Loucy (cell line): ENCODE measurements at regions not wholly inside any gene's neighbourhood (a gene's known extent, or its start where the extent isn't known, plus 50 kb on each side); places are given as distances from the start of the nearest gene placed in this dataset.

Experiments
- H2AFZ ChIP-seq: fragments of 200-600 bp; sonication (generic); 2 replicates; pipeline ENCODE4 v1.6.0; 2016; ENCODE audit warnings: antibody characterized with exemption, mild to moderate bottlenecking, low read length, moderate library complexity
- H3F3A ChIP-seq: fragments of 200-600 bp; 2 replicates; pipeline ENCODE4 v1.6.0; 2016; ENCODE audit warnings: antibody characterized with exemption, low read depth, mild to moderate bottlenecking
- H3K27me3 ChIP-seq: fragments of 200-600 bp; sonication (generic); 2 replicates; pipeline ENCODE4 v1.6.1; 2014; ENCODE audit warnings: low read length, mild to moderate bottlenecking; ENCODE audit not compliant: insufficient read depth, poor library complexity, severe bottlenecking
- H3K36me3 ChIP-seq: fragments of 200-600 bp; sonication (generic); 2 replicates; pipeline ENCODE4 v1.6.1; 2016; ENCODE audit warnings: low read length; ENCODE audit not compliant: insufficient read depth
- H3K4me1 ChIP-seq: fragments of 200-600 bp; sonication (generic); 2 replicates; pipeline ENCODE4 v1.5.1; 2014; ENCODE audit warnings: low read length, mild to moderate bottlenecking; ENCODE audit not compliant: insufficient read depth, poor library complexity, severe bottlenecking
- H3K4me2 ChIP-seq: fragments of 200-600 bp; sonication (generic); 2 replicates; pipeline ENCODE4 v1.6.0; 2014; ENCODE audit warnings: antibody characterized with exemption, low read length, low read depth, mild to moderate bottlenecking; ENCODE audit not compliant: poor library complexity, severe bottlenecking
- H3K4me3 ChIP-seq: fragments of 200-600 bp; sonication (generic); 2 replicates; pipeline ENCODE4 v1.5.1; 2014; ENCODE audit warnings: low read length, mild to moderate bottlenecking, mixed read lengths; ENCODE audit not compliant: poor library complexity, severe bottlenecking
- H3K79me2 ChIP-seq: fragments of 200-600 bp; sonication (generic); 2 replicates; pipeline ENCODE4 v1.6.1; 2014; ENCODE audit warnings: low read length; ENCODE audit not compliant: insufficient read depth
- H3K9ac ChIP-seq: fragments of 200-600 bp; sonication (generic); 2 replicates; pipeline ENCODE4 v1.6.0; 2014; ENCODE audit warnings: mild to moderate bottlenecking, low read depth, low read length, moderate library complexity; ENCODE audit not compliant: poor library complexity, severe bottlenecking
- H3K9me2 ChIP-seq: fragments of 200-600 bp; sonication (generic); replicated peaks from 2 replicates; pipeline ENCODE4 v1.6.1; 2016; ENCODE audit warnings: low read depth, low read length, mixed read lengths
- H3K9me3 ChIP-seq: fragments of 200-600 bp; sonication (generic); 2 replicates; pipeline ENCODE4 v1.6.1; 2014; ENCODE audit warnings: mild to moderate bottlenecking, antibody characterized with exemption, low read length, low read depth; ENCODE audit not compliant: insufficient read depth
- H4K20me1 ChIP-seq: fragments of 200-600 bp; sonication (generic); 2 replicates; pipeline ENCODE4 v1.6.0; 2014; ENCODE audit warnings: antibody characterized with exemption, low read length, mild to moderate bottlenecking; ENCODE audit not compliant: insufficient read depth, poor library complexity, severe bottlenecking
- EZH2phosphoT487 ChIP-seq: fragments of 200-600 bp; IDR thresholded peaks from 2 replicates; pipeline ENCODE4 v1.6.1; 2018; ENCODE audit warnings: antibody characterized with exemption, mild to moderate bottlenecking, moderate library complexity, borderline replicate concordance
- TF ChIP-seq, protein P1 (sequence below): fragments of 200-600 bp; sonication (generic); conservative IDR thresholded peaks from 2 replicates; pipeline ENCODE4 v1.5.1; 2014; ENCODE audit warnings: mild to moderate bottlenecking, antibody characterized with exemption, low read length

DNA sequence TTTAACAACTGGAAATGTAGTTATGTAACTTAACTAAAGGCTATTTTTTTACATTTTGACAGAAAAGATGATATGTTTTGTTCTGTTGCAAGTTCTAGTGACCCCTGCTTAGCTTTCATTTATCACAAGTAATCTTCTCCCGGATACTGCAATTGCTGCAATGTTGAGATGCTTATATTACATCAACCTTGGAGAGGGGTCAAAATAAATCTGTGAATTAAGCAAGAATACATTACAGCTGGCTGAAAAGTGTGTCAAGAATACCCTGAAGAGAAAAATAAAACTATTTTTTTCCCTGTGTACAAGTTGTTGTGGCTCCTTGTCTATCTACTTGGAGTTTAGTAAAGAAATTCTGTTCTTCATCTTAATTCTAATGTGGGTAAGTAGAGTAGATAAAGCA is 232.1 kb upstream of the GOLIM4 start:
- Histone ChIP-seq H2AFZ (no peak overlapping the region), H3K9me2 (no peaks in the 10 kb centered on the region), H3K9me3 (no peaks in the 10 kb centered on the region), H3K9ac (no peak overlapping the region), H4K20me1 (no peaks in the 10 kb centered on the region), H3K4me3 (no peak overlapping the region), H3K4me1 (no peaks in the 10 kb centered on the region), H3K27me3 (no peaks in the 10 kb centered on the region), H3K4me2 (no peak overlapping the region), H3F3A (no peaks in the 10 kb centered on the region), H3K79me2 (no peaks in the 10 kb centered on the region), H3K36me3 (no peaks in the 10 kb centered on the region)
- TF ChIP-seq EZH2phosphoT487 = no peak
- TF ChIP-seq, protein P1, sequence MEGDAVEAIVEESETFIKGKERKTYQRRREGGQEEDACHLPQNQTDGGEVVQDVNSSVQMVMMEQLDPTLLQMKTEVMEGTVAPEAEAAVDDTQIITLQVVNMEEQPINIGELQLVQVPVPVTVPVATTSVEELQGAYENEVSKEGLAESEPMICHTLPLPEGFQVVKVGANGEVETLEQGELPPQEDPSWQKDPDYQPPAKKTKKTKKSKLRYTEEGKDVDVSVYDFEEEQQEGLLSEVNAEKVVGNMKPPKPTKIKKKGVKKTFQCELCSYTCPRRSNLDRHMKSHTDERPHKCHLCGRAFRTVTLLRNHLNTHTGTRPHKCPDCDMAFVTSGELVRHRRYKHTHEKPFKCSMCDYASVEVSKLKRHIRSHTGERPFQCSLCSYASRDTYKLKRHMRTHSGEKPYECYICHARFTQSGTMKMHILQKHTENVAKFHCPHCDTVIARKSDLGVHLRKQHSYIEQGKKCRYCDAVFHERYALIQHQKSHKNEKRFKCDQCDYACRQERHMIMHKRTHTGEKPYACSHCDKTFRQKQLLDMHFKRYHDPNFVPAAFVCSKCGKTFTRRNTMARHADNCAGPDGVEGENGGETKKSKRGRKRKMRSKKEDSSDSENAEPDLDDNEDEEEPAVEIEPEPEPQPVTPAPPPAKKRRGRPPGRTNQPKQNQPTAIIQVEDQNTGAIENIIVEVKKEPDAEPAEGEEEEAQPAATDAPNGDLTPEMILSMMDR = no peak

DNA sequence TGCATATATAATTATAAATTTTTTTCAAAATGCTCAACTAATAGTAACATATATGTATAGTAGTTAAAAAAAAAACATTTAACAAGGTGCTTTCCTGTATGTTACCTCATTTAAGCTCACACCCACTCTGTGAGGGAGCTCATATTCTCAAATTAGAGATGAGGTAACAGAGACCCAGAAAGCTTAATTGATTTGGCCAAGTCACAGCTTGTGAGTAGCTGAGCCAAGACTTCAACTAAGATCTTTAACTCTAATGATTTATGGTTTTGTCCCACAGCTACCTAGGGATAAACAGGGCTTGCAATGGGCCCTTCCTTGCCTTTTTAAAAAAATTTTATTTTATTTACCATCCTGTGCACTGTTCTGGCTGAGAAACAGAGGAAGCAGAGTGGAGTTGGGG is 230.0 kb upstream of the GOLIM4 start:
- H3K4me1 ChIP-seq = no peaks in the 10 kb centered on the region
- no peaks in the 10 kb centered on the region for H3K9me2 ChIP-seq
- no peaks in the 10 kb centered on the region for H4K20me1 ChIP-seq
- no peak overlapping the region for H3K9ac ChIP-seq
- no peaks in the 10 kb centered on the region for H3F3A ChIP-seq
- H3K4me2 ChIP-seq = no peak overlapping the region
- H3K36me3 ChIP-seq = no peaks in the 10 kb centered on the region
- H3K4me3 ChIP-seq = no peak overlapping the region
- H2AFZ ChIP-seq = no peak overlapping the region
- H3K79me2 ChIP-seq = no peaks in the 10 kb centered on the region
- no peaks in the 10 kb centered on the region for H3K9me3 ChIP-seq
- no peaks in the 10 kb centered on the region for H3K27me3 ChIP-seq
- TF ChIP-seq, protein P1 = no peak
- TF ChIP-seq EZH2phosphoT487 = no peak

DNA sequence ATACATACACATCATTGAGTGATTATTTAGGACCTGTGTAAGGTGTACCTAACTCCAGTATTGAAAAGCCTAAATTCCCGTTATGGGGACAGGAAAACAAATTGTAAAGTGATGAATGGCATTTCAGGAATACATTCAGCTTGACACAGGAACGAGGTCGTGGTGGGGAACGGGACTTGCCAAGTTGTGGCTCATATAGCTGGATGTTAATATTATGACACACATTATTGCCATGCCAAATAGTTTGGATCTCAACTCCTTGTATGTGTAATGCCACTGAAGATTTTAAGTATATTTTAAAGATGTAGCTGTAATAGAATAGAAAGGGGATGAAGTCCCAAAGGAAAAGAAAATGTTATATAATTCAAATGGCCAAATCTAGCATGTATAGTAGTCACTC is 227.2 kb upstream of the GOLIM4 start:
- Histone ChIP-seq H3K4me1 (no peaks in the 10 kb centered on the region), H3F3A (no peaks in the 10 kb centered on the region), H3K79me2 (no peaks in the 10 kb centered on the region), H3K9me3 (no peaks in the 10 kb centered on the region), H3K4me2 (no peak overlapping the region), H3K4me3 (no peak overlapping the region), H3K36me3 (no peaks in the 10 kb centered on the region), H4K20me1 (no peaks in the 10 kb centered on the region), H2AFZ (no peak overlapping the region), H3K9me2 (no peaks in the 10 kb centered on the region), H3K27me3 (no peaks in the 10 kb centered on the region), H3K9ac (no peak overlapping the region)
- no peak for TF ChIP-seq EZH2phosphoT487
- TF ChIP-seq, protein P1 = no peak
